T-helper 22 cell (primary cell): ENCODE measurements at regions not wholly inside any gene's neighbourhood (a gene's known extent, or its start where the extent isn't known, plus 50 kb on each side); places are given as distances from the start of the nearest gene placed in this dataset.
"Not testable (repeated sequence)": the region's sequence is repeated elsewhere in the genome, so short reads cannot be mapped to it uniquely, and the experiment has no call there.

Source experiments
- DNase-seq: peaks from one replicate; pipeline ENCODE4 v3.0.0-alpha.2; 2020; ENCODE audit warnings: low read depth

DNA sequence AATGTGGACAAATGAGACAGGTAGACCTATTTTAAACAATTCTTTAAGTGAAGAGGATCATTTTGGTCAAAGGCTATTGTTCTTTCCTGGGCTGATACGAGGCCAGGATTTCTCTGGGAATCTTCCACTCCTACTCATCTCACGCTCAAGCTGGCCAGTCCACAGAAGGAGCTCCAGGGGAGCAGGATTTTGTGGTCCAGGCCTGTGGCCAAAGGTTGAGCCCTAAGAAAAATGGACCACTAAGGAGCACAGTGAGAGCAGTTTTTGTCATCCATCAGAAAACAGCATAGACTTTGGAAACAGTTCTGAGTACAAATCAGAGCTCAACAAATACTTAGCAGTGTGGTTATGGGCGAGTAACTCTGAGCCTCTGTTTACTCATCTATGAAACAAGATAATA, 260.2 kb upstream of the RUNX1 start:
- no peak for DNase-seq

GRCh38 chr21:35303085-35303484, 254.0 kb upstream of the RUNX1 start:
- no peak for DNase-seq

DNA sequence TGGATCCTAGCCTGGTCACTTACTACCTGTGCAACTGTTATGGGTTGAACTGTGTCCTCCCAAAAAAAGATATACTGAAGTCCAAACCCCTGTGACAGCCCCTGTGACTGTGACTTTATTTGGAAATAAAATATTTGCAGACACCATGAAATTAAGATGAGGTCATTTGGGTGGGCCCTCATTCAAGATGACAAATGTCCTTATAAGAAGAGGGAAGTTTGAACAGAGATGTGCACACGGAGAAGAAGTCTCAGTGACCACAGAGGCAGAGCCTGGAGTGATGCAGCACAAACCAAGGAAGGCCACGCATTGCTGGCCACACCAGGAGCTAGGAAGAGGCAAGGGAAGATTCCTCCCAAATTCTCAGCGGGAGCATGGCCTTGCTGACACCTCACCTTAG, 249.7 kb upstream of the RUNX1 start:
- DNase-seq: no peak

DNA sequence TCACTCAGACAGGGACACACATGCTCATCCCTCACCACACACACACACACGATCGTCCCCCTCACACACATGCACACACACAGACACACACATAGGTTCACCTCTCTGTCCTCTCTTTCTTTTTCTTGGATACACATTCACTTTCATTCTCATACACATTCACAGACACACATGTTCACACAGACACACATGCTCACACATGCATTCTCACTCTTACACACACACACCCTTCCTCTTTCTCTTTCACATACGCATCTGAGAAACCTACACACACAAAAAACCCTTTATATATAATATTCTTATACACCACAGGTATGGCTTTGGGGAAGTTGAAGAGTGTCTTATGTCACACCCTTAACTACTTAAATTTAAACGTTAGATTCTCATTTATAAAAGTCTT, 248.6 kb upstream of the RUNX1 start:
- DNase-seq: no peak

- DNase-seq: no peak
These were observed 245.3 kb upstream of the RUNX1 start for GRCh38 chr21:35294231-35294898.

GRCh38 chr21:35291973-35292627, 243.0 kb upstream of the RUNX1 start:
- no peak for DNase-seq

GRCh38 chr21:35291034-35291433, 241.9 kb upstream of the RUNX1 start:
- no peak for DNase-seq

DNA sequence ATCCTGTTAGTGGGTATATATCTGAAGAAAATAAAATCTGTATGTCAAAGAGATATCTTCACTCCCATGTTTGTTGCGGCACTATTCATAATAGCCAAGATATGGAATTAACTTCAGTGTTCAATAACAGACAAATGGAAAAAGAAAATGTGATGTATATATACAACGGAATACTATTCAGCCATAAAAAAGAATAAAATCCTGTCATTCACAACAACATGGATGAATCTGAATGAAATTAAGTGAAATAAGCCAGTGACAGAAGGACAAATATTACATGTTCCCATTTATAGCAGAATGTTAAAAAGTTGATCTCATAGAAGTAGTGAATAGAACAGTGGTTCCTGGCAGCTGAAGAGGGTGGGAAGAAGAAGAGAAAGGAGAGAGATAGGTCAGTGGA, 239.1 kb upstream of the RUNX1 start:
- no peak for DNase-seq

- DNase-seq: no peak
These were observed 235.1 kb upstream of the RUNX1 start for GRCh38 chr21:35284199-35284598.

- DNase-seq: no peak
These were observed 233.8 kb upstream of the RUNX1 start for GRCh38 chr21:35282944-35283343.

DNA sequence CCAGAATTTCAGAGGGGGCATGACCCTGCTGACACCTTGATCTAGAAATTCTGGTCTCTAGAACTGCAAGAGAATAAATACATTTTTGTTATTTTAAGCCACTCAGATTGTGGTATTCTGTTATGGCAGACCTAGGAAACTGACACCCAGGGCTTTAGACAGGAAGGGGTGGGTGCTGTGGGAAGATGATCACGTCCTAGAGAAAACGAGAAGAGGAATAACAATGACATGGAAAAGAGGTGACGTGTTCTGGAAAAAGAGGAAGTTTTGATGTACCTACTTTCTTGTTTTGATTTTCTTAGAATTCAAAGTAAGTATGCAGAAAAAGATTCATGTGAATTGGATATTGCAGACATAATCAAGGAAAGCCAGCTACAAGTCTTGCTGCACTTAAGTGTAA, 232.9 kb upstream of the RUNX1 start:
- DNase-seq: no peak

GRCh38 chr21:35280231-35280630, 231.1 kb upstream of the RUNX1 start:
- DNase-seq: no peak

- DNase-seq: no peak
These were observed 226.7 kb upstream of the RUNX1 start for GRCh38 chr21:35275776-35276175.

- no peak for DNase-seq
These were observed 225.8 kb upstream of the RUNX1 start for GRCh38 chr21:35274923-35275322.

- no peak for DNase-seq
These were observed 225.0 kb upstream of the RUNX1 start for GRCh38 chr21:35274090-35274489.

DNA sequence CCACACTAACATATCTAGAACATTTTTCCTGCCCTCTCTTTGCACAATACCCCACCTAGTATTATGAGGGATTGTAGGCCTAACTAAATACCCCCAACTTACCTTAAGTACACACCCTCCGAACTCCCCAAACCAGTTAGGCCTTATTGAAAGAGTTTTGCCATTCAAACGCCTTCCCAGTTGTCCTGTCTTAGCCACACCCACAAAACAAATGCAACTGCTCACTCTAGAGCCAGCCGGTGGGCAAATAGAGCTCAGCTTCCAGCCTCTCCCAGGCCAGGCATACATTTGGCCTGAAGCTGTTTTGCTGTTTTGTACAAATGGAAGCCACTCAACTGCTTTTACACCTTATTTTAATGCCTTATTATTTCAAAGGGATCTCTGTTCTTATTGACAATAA, 224.2 kb upstream of the RUNX1 start:
- DNase-seq: no peak

DNA sequence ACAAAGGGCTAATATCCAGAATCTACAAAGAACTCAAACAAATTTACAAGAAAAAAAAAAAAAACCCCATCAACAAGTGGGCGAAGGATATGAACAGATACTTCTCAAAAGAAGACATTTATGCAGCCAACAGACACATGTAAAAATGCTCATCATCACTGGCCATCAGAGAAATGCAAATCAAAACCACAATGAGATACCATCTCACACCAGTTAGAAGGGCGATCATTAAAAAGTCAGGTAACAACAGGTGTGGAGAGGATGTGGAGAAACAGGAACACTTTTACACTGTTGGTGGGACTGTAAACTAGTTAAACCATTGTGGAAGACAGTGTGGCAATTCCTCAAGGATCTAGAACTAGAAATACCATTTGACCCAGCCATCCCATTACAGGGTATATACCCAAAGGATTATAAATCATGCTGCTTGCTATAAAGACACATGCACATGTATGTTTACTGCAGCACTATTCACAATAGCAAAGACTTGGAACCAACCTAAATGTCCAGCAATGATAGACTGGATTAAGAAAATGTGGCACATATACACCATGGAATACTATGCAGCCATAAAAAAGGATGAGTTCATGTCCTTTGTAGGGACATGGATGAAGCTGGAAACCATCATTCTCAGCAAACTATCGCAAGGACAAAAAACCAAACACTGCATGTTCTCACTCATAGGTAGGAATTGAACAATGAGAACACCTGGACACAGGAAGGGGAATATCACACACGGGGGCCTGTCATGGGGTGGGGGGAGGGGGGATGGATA, 222.4 kb upstream of the RUNX1 start:
- DNase-seq: not testable (repeated sequence)

- no peak for DNase-seq
These were observed 219.7 kb upstream of the RUNX1 start for GRCh38 chr21:35268817-35269216.

DNA sequence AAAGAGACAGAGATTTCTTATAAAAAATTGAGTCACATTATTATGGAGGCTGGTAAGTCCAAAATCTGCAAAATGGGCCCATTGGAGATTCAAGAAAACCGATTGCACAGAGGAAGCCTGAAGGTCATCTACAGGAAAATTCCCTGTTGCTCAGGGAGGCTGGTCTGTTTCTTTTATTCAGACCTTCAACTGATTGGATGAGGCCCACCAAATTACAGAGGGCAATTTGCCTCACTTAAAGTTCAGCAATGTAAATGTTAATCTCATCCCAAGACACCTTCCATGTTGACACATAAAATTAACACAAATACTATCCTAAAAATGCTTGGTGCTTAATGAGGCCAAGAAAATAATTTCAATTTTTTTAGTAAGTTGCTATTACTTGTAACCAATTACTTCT, 219.2 kb upstream of the RUNX1 start:
- DNase-seq: no peak

GRCh38 chr21:35266546-35266945, 217.4 kb upstream of the RUNX1 start:
- no peak for DNase-seq

GRCh38 chr21:35265170-35265877, 216.2 kb upstream of the RUNX1 start:
- DNase-seq: no peak

GRCh38 chr21:35259457-35259856, 210.4 kb upstream of the RUNX1 start:
- DNase-seq: no peak

GRCh38 chr21:35258521-35258920, 209.4 kb upstream of the RUNX1 start:
- DNase-seq: no peak
